T-helper 2 cell treated with Interferon-gamma antibody and Interleukin-4, amounts not matched to agents 5 μg/mL and 100 μg/mL, for 36 hours (primary cell): ENCODE measurements at regions not wholly inside any gene's neighbourhood (a gene's known extent, or its start where the extent isn't known, plus 50 kb on each side); places are given as distances from the start of the nearest gene placed in this dataset.

Source experiments
- DNase-seq: peaks from one replicate; pipeline ENCODE4 v3.0.0; 2021; ENCODE audit warnings: low spot score
- H3K27ac Mint-ChIP-seq: one replicate; pipeline ENCODE4 v1.8.0; 2021; ENCODE audit warnings: mild to moderate bottlenecking, mixed read lengths
- H3K27me3 Mint-ChIP-seq: one replicate; pipeline ENCODE4 v1.8.0; 2021; ENCODE audit warnings: low read depth, mixed read lengths
- H3K36me3 Mint-ChIP-seq: one replicate; pipeline ENCODE4 v1.8.0; 2021; ENCODE audit warnings: low read depth, mixed read lengths
- H3K4me1 Mint-ChIP-seq: one replicate; pipeline ENCODE4 v1.8.0; 2021; ENCODE audit warnings: low read depth, mixed read lengths
- H3K4me3 Mint-ChIP-seq: one replicate; pipeline ENCODE4 v1.8.0; 2022; ENCODE audit warnings: mild to moderate bottlenecking, moderate library complexity, mixed read lengths
- H3K9me3 Mint-ChIP-seq: one replicate; pipeline ENCODE4 v1.8.0; 2021; ENCODE audit warnings: mixed read lengths

GRCh38 chr20:41981746-41982145, 363.6 kb upstream of the CHD6 start:
- Mint-ChIP-seq H3K4me3 (no peak overlapping the region), H3K27me3 (no peaks in the 10 kb centered on the region), H3K27ac (no peak overlapping the region), H3K4me1 (no peaks in the 10 kb centered on the region), H3K9me3 (no peaks in the 10 kb centered on the region), H3K36me3 (no peaks in the 10 kb centered on the region)
- no peak for DNase-seq

DNA sequence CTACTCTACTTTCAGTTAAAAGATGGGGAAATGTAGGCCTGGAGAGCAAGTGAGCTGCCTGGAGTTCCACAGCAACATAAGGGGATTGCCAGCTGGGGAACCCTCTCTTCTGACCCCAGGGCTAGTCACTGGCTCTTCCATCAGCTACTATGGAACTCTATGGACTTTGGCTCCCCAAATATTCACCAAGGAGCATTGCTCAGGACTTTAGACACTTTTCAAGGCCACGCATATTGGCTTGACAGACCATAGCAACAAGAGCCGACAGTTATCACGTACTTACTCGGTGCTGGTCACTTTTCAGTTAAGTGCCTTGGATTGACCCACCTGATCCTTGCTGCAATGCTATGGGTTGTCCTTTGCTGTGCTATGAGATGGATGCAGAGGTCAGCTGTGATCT, 360.7 kb upstream of the CHD6 start:
- Mint-ChIP-seq H3K9me3 (no peaks in the 10 kb centered on the region), H3K27ac (no peak overlapping the region), H3K27me3 (no peaks in the 10 kb centered on the region), H3K4me3 (no peak overlapping the region), H3K36me3 (no peaks in the 10 kb centered on the region), H3K4me1 (no peaks in the 10 kb centered on the region)
- no peak for DNase-seq

DNA sequence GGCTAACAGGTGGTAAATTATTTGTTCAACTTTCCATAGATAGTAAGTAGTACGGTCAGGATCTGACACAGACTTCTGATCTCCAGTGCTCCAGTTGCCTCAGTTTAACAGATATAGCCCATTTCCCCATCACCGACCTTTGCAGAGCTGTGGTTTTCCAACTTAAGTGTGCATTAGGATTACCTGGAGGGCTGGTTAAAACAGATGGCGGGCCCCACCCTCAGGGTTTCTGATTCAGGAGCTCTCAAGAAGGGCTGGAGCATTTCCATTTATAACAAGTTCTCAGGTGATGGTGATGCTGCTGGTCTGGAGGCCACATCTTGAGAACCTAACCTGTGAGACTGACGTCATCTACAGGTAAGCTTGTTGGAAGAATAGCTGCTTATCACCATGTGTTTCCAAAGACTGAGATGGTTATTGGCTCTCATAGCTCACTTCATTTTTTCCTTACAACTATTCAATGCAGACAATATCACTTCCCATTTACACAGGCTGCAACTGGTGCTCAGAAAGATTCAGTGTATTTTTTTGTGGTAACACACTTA, 360.1 kb upstream of the CHD6 start:
- H3K4me3 Mint-ChIP-seq, result no peak overlapping the region

GRCh38 chr20:41969656-41970055, 351.5 kb upstream of the CHD6 start:
- DNase-seq, result no peak
- no peaks in the 10 kb centered on the region for H3K36me3 Mint-ChIP-seq
- H3K4me1 Mint-ChIP-seq, result no peaks in the 10 kb centered on the region
- no peaks in the 10 kb centered on the region for H3K9me3 Mint-ChIP-seq
- no peak overlapping the region for H3K4me3 Mint-ChIP-seq
- H3K27ac Mint-ChIP-seq, result no peak overlapping the region
- no peaks in the 10 kb centered on the region for H3K27me3 Mint-ChIP-seq

More for the DNA sequence above, 360.1 kb upstream of the CHD6 start:
- Mint-ChIP-seq H3K36me3 (no peaks in the 10 kb centered on the region), H3K9me3 (no peaks in the 10 kb centered on the region), H3K27ac (no peak overlapping the region), H3K27me3 (no peaks in the 10 kb centered on the region), H3K4me1 (no peaks in the 10 kb centered on the region)
- no peak for DNase-seq

- Mint-ChIP-seq H3K36me3 (no peaks in the 10 kb centered on the region), H3K27me3 (peaks cover 2% of the 10 kb centered on the region), H3K4me3 (no peak overlapping the region), H3K27ac (no peak overlapping the region), H3K9me3 (no peaks in the 10 kb centered on the region), H3K4me1 (no peaks in the 10 kb centered on the region)
- DNase-seq, result no peak
These were observed 342.0 kb upstream of the CHD6 start for GRCh38 chr20:41960166-41960565.

- no peaks in the 10 kb centered on the region for H3K4me1 Mint-ChIP-seq
- no peaks in the 10 kb centered on the region for H3K36me3 Mint-ChIP-seq
- DNase-seq, result no peak
- no peak overlapping the region for H3K27ac Mint-ChIP-seq
- H3K27me3 Mint-ChIP-seq, result peaks cover 6% of the 10 kb centered on the region
- H3K4me3 Mint-ChIP-seq, result no peak overlapping the region
- no peaks in the 10 kb centered on the region for H3K9me3 Mint-ChIP-seq
These were observed 340.2 kb upstream of the CHD6 start for GRCh38 chr20:41958391-41958790.

- Mint-ChIP-seq H3K36me3 (no peaks in the 10 kb centered on the region), H3K4me1 (peaks cover 3% of the 10 kb centered on the region), H3K27ac (no peak overlapping the region), H3K4me3 (no peak overlapping the region), H3K9me3 (no peaks in the 10 kb centered on the region), H3K27me3 (peaks cover 6% of the 10 kb centered on the region)
- DNase-seq, result no peak
These were observed 338.3 kb upstream of the CHD6 start for GRCh38 chr20:41956338-41957074.

DNA sequence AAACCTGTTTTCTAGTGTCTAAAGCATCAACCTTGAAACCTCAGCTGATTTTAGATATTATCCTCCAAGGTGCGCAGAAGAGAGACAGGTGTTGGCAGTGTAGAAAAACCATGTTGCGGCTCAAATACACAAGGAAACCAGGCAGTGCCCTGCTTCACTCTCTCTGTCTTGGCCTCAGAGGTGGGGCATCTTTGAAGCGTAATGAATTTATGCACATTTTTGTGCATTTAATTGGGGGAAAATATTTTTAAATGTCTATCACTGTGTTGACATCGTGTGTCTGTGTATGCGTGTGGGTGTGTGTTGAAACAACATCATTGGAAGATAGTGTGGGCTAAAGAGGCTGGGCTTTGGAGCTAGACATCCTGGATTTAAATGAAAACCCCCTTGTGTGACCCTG, 334.0 kb upstream of the CHD6 start:
- DNase-seq, result no peak
- Mint-ChIP-seq H3K9me3 (no peaks in the 10 kb centered on the region), H3K27me3 (peaks cover 8% of the 10 kb centered on the region), H3K4me1 (peaks cover 5% of the 10 kb centered on the region), H3K27ac (no peak overlapping the region), H3K4me3 (no peak overlapping the region), H3K36me3 (no peaks in the 10 kb centered on the region)

GRCh38 chr20:41951615-41952014, 333.4 kb upstream of the CHD6 start:
- Mint-ChIP-seq H3K36me3 (no peaks in the 10 kb centered on the region), H3K27me3 (peaks cover 6% of the 10 kb centered on the region), H3K9me3 (no peaks in the 10 kb centered on the region), H3K4me3 (no peak overlapping the region), H3K4me1 (peaks cover 5% of the 10 kb centered on the region), H3K27ac (no peak overlapping the region)
- no peak for DNase-seq

DNA sequence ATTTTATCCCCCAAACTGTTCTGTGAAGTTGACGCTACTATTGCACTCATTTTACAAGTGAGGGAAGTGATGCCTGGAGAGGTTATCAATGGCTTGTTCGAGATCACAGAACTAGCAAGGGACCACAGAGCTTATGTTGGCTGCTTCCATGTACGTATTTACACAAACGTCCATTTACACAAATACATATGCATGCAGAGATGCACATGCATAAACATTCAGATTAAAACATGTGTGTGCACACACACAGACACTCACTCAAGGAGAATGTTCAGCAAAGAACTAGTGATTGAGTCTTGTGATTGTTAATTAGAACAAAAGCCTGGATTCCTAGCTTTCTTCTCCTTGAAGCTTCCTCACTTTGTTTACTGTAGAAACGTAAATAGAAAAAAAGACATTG, 321.5 kb upstream of the CHD6 start:
- DNase-seq, result no peak
- Mint-ChIP-seq H3K4me3 (no peak overlapping the region), H3K27me3 (peaks cover 2% of the 10 kb centered on the region), H3K27ac (no peak overlapping the region), H3K4me1 (no peaks in the 10 kb centered on the region), H3K36me3 (no peaks in the 10 kb centered on the region), H3K9me3 (no peaks in the 10 kb centered on the region)

DNA sequence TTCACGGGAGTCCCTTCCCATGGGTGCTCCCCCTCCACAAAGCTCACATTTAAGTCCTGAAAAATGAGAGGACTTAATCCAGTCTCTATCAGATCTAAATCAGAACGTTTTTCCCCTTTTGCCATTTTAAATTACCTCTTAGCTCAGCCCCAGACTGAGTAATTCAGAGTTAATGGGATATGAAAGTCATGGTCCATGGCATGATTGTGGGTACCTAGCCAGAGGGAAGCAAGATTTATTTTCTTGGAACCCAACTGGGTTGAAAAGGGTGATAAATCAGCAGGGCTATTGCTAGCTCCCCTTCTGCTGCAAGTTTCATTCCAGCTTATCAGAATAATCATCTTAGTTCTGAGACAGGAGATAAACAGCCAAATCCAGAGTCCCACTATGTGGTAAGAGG, 320.2 kb upstream of the CHD6 start:
- no peak overlapping the region for H3K27ac Mint-ChIP-seq
- no peaks in the 10 kb centered on the region for H3K36me3 Mint-ChIP-seq
- no peaks in the 10 kb centered on the region for H3K4me1 Mint-ChIP-seq
- DNase-seq, result no peak
- no peaks in the 10 kb centered on the region for H3K27me3 Mint-ChIP-seq
- no peaks in the 10 kb centered on the region for H3K9me3 Mint-ChIP-seq
- no peak overlapping the region for H3K4me3 Mint-ChIP-seq

- no peaks in the 10 kb centered on the region for H3K9me3 Mint-ChIP-seq
- no peaks in the 10 kb centered on the region for H3K36me3 Mint-ChIP-seq
- H3K4me3 Mint-ChIP-seq, result no peak overlapping the region
- no peaks in the 10 kb centered on the region for H3K27me3 Mint-ChIP-seq
- H3K27ac Mint-ChIP-seq, result no peak overlapping the region
- no peaks in the 10 kb centered on the region for H3K4me1 Mint-ChIP-seq
- DNase-seq, result no peak
These were observed 317.1 kb upstream of the CHD6 start for GRCh38 chr20:41935259-41935791.

GRCh38 chr20:41932431-41932830, 314.3 kb upstream of the CHD6 start:
- H3K4me3 Mint-ChIP-seq, result no peak overlapping the region
- no peaks in the 10 kb centered on the region for H3K36me3 Mint-ChIP-seq
- no peaks in the 10 kb centered on the region for H3K9me3 Mint-ChIP-seq
- no peaks in the 10 kb centered on the region for H3K27me3 Mint-ChIP-seq
- no peak overlapping the region for H3K27ac Mint-ChIP-seq
- H3K4me1 Mint-ChIP-seq, result no peaks in the 10 kb centered on the region
- no peak for DNase-seq

DNA sequence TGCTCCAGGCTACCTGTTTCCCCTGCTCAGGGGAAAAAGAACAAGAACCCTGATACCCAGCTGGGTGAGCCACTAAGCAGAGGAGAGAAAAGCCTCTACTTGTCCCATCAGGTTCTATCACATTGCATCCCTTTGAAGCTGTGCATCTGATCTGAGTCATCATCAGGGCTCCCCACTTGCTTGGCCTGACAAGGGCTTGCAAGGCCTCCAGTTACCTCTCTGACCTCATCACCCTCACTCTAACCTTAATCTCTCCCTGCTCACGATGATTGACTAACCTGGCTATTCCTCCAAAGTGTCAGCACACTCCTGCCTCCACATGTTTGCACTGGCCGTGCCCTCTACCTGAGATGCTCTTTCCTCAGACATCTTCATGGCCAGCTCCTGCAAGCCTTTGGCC, 309.5 kb upstream of the CHD6 start:
- DNase-seq, result no peak
- Mint-ChIP-seq H3K4me3 (no peak overlapping the region), H3K4me1 (no peaks in the 10 kb centered on the region), H3K27me3 (peaks cover 6% of the 10 kb centered on the region), H3K9me3 (no peaks in the 10 kb centered on the region), H3K36me3 (no peaks in the 10 kb centered on the region), H3K27ac (no peak overlapping the region)

DNA sequence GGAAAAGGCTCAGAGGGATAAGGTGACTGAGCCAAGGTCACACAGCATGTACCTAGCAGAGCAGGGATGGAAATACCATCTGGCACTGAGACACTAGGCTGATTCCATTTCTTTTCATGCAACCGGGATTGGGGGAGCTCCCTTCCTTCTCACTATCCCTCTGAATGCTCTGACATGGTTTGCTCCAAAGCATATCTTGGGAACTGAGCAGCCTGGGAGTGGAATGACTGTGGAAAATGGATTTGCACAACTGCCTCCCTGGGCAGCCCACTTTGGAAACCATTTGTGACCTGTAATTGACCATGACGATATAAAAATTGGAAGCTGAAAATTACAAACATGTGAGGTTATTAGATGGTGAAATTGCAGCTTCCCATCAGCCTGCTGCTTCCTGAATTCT, 309.0 kb upstream of the CHD6 start:
- Mint-ChIP-seq H3K9me3 (no peaks in the 10 kb centered on the region), H3K4me1 (no peaks in the 10 kb centered on the region), H3K27ac (no peak overlapping the region), H3K27me3 (peaks cover 6% of the 10 kb centered on the region), H3K4me3 (no peak overlapping the region), H3K36me3 (no peaks in the 10 kb centered on the region)
- DNase-seq, result no peak
